Right lobe of liver (tissue), 6 donors: ENCODE measurements at regions not wholly inside any gene's neighbourhood (a gene's known extent, or its start where the extent isn't known, plus 50 kb on each side); places are given as distances from the start of the nearest gene placed in this dataset.

ENCODE experiments used
- ATAC-seq, 4 donors: fragments of 200-7000 bp; cut with Tn5 transposase; one replicate each; pipeline ENCODE4 v1.9.1; 2020; ENCODE audit warnings: mild to moderate bottlenecking in 4 of 4, moderate library complexity in 4 of 4
- DNase-seq, 3 donors: peaks; one replicate each; pipeline ENCODE4 v3.0.0-alpha.2; 2020
- H3K27ac ChIP-seq, 3 donors: fragments of 200-600 bp; one replicate each; pipeline ENCODE4 v1.8.0; 2022
- H3K27me3 ChIP-seq, 2 donors: fragments of 200-600 bp; one replicate each; pipeline ENCODE4 v1.8.0; 2022
- H3K36me3 ChIP-seq, 4 donors: fragments of 200-600 bp; sonication (generic) in 1 of 4; one replicate each; pipeline versions ENCODE4 v1.5.1 to v1.8.0; 2017 to 2022; ENCODE audit warnings: control low read depth in 1 of 4
- H3K4me1 ChIP-seq, 4 donors: fragments of 200-600 bp; sonication (generic) in 1 of 4; one replicate each; pipeline versions ENCODE4 v1.5.1 to v1.8.0; 2017 to 2022; ENCODE audit warnings: control low read depth in 1 of 4
- H3K4me3 ChIP-seq, 3 donors: fragments of 200-600 bp; one replicate each; pipeline ENCODE4 v1.8.0; 2022
- H3K9me3 ChIP-seq, 4 donors: fragments of 200-600 bp; sonication (generic) in 1 of 4; one replicate each; pipeline versions ENCODE4 v1.5.1 to v1.8.0; 2017 to 2022; ENCODE audit warnings: control low read depth in 1 of 4
- POLR2A ChIP-seq: fragments of 450-650 bp; IDR thresholded peaks from one replicate; pipeline ENCODE4 v1.6.1; 2017; ENCODE audit warnings: antibody characterized with exemption, mild to moderate bottlenecking
- WGBS: methylation state at CpG from one replicate; pipeline ENCODE4 v1.1.6; 2018; ENCODE audit warnings: low coverage, low lambda C conversion rate; ENCODE audit not compliant: insufficient coverage; ENCODE audit errors: missing lambda C conversion rate; 5-methylcytosine and 5-hydroxymethylcytosine counted together
- intact Hi-C, 2 donors: fragments of 100-400 bp; cut with DNase I; formaldehyde crosslinking; loops; one replicate each; pipeline versions ENCODE4 v1.11.2 to v1.14.1; 2022
- TF ChIP-seq, protein P1 (sequence below), 4 donors: fragments of 200-600 bp in 3 of 4; fragments of 450-650 bp in 1 of 4; IDR thresholded peaks; one replicate each; pipeline versions ENCODE4 v1.5.1 to v1.8.0; 2016 to 2022; ENCODE audit warnings: antibody characterized with exemption in 4 of 4, mild to moderate bottlenecking in 2 of 4
- donor health status: DM: no; HTN: yes; CAD: no.
- donor health status: DM: no; HTN: no; CAD: no.
- donor health status: DM: no; HTN: no; CAD: no.
- donor health status: DM: no; HTN: yes; CAD: no.
- donor health status: DM: no; HTN: yes; CAD: no.

- TF ChIP-seq POLR2A, result no peak
- TF ChIP-seq, protein P1, sequence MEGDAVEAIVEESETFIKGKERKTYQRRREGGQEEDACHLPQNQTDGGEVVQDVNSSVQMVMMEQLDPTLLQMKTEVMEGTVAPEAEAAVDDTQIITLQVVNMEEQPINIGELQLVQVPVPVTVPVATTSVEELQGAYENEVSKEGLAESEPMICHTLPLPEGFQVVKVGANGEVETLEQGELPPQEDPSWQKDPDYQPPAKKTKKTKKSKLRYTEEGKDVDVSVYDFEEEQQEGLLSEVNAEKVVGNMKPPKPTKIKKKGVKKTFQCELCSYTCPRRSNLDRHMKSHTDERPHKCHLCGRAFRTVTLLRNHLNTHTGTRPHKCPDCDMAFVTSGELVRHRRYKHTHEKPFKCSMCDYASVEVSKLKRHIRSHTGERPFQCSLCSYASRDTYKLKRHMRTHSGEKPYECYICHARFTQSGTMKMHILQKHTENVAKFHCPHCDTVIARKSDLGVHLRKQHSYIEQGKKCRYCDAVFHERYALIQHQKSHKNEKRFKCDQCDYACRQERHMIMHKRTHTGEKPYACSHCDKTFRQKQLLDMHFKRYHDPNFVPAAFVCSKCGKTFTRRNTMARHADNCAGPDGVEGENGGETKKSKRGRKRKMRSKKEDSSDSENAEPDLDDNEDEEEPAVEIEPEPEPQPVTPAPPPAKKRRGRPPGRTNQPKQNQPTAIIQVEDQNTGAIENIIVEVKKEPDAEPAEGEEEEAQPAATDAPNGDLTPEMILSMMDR (IDR thresholded peaks at IDR 0.05), result no peak
- DNase-seq (no peak), ATAC-seq (no peak)
- 84% methylated on average over 3 of the region's 3 CpGs for WGBS
- Histone ChIP-seq H3K27me3 (no peaks in the 10 kb centered on the region), H3K36me3 (no peaks in the 10 kb centered on the region), H3K4me1 (no peaks in the 10 kb centered on the region), H3K4me3 (no peak overlapping the region), H3K27ac (no peak overlapping the region), H3K9me3 (no peaks in the 10 kb centered on the region)
- intact Hi-C loops, result no loop called here
Measured at GRCh38 chr12:93040367-93040766, 111.3 kb upstream of the EEA1 start.

DNA sequence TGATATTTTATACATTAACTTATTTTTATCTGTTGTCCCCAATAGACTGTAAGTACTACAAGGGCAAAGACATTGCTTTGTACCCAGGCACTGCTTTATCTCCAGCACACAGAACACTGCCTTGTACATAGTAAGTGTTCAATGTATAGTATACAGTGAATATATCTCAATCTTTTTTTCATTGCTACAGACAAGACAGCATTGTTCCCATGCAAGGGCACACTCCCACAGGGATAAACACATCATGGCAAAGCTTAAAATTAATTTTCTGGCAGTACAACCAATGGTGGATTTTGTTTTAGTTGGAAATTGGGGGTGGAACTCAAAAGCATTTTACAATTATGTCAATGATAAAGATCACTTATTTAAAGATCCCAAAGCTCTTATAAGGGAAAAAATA lies 112.3 kb upstream of the EEA1 start:
- Histone ChIP-seq H3K36me3 (no peaks in the 10 kb centered on the region), H3K27ac (no peak overlapping the region), H3K9me3 (no peaks in the 10 kb centered on the region), H3K27me3 (no peaks in the 10 kb centered on the region), H3K4me3 (no peak overlapping the region), H3K4me1 (no peaks in the 10 kb centered on the region)
- TF ChIP-seq POLR2A, result no peak
- TF ChIP-seq, protein P1 (IDR thresholded peaks at IDR 0.05), result no peak
- no peak for ATAC-seq
- intact Hi-C loops, result no loop called here
- no peak for DNase-seq

- Histone ChIP-seq H3K4me3 (no peak overlapping the region), H3K36me3 (no peaks in the 10 kb centered on the region), H3K4me1 (no peaks in the 10 kb centered on the region), H3K27me3 (no peaks in the 10 kb centered on the region), H3K27ac (no peak overlapping the region), H3K9me3 (no peaks in the 10 kb centered on the region)
- TF ChIP-seq, protein P1 (IDR thresholded peaks at IDR 0.05), result no peak
- no peak for TF ChIP-seq POLR2A
- intact Hi-C loops, result no loop called here
- no peak for DNase-seq
- 75% methylated on average over 3 of the region's 3 CpGs for WGBS
- ATAC-seq, result no peak
Measured at GRCh38 chr12:93042283-93042682, 113.2 kb upstream of the EEA1 start.

- DNase-seq, result no peak
- H3K4me3 ChIP-seq, result no peak overlapping the region
- no peak for ATAC-seq
Measured at GRCh38 chr12:93042684-93043083, 113.6 kb upstream of the EEA1 start.

More at GRCh38 chr12:93042684-93043083, 113.6 kb upstream of the EEA1 start:
- WGBS, result 81% methylated on average over 6 of the region's 6 CpGs
- TF ChIP-seq, protein P1 (IDR thresholded peaks at IDR 0.05), result no peak
- no peaks in the 10 kb centered on the region for H3K4me1 ChIP-seq
- intact Hi-C loops, result no loop called here
- H3K9me3 ChIP-seq, result no peaks in the 10 kb centered on the region
- H3K27me3 ChIP-seq, result no peaks in the 10 kb centered on the region
- no peak overlapping the region for H3K27ac ChIP-seq
- H3K36me3 ChIP-seq, result no peaks in the 10 kb centered on the region
